ENCODE measurements at regions not wholly inside any gene's neighbourhood (a gene's known extent, or its start where the extent isn't known, plus 50 kb on each side); places are given as distances from the start of the nearest gene placed in this dataset.
"Not testable (repeated sequence)": the region's sequence is repeated elsewhere in the genome, so short reads cannot be mapped to it uniquely, and the experiment has no call there.

DNA sequence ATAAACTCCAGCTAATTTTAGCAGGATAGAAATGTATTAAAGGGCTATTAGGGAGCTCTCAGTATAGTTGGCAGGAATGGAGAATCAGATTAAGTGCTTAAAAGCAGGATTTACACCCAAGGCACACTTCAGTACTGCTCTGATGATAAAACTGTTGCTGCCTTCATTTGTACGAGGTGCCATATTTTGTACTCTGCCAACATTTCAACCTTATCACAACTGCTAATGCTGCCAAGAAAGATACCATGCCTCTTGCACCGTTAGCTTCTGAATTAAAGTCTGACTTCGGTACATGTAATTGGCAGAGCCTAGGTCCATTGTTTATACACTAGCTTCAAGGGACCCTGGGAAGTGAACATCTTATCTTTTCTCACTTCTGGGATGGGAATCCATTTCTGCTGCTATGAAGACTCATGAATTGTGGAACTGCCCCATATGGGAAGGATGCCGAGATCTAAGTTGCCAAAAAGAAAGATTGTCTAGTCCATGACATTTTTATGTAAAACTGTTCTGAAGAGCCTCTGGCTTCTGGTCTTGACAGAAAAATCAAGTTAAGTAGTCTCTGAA is 624.0 kb upstream of the IGFBP7 start:
- TF ChIP-seq, protein P1, sequence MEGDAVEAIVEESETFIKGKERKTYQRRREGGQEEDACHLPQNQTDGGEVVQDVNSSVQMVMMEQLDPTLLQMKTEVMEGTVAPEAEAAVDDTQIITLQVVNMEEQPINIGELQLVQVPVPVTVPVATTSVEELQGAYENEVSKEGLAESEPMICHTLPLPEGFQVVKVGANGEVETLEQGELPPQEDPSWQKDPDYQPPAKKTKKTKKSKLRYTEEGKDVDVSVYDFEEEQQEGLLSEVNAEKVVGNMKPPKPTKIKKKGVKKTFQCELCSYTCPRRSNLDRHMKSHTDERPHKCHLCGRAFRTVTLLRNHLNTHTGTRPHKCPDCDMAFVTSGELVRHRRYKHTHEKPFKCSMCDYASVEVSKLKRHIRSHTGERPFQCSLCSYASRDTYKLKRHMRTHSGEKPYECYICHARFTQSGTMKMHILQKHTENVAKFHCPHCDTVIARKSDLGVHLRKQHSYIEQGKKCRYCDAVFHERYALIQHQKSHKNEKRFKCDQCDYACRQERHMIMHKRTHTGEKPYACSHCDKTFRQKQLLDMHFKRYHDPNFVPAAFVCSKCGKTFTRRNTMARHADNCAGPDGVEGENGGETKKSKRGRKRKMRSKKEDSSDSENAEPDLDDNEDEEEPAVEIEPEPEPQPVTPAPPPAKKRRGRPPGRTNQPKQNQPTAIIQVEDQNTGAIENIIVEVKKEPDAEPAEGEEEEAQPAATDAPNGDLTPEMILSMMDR (IDR thresholded peaks at IDR 0.05; ENCODE audit: low read depth, low read length) = no peak
- no peak overlapping the region for H3K4me3 ChIP-seq (ENCODE audit: low read depth, low read length)

DNA sequence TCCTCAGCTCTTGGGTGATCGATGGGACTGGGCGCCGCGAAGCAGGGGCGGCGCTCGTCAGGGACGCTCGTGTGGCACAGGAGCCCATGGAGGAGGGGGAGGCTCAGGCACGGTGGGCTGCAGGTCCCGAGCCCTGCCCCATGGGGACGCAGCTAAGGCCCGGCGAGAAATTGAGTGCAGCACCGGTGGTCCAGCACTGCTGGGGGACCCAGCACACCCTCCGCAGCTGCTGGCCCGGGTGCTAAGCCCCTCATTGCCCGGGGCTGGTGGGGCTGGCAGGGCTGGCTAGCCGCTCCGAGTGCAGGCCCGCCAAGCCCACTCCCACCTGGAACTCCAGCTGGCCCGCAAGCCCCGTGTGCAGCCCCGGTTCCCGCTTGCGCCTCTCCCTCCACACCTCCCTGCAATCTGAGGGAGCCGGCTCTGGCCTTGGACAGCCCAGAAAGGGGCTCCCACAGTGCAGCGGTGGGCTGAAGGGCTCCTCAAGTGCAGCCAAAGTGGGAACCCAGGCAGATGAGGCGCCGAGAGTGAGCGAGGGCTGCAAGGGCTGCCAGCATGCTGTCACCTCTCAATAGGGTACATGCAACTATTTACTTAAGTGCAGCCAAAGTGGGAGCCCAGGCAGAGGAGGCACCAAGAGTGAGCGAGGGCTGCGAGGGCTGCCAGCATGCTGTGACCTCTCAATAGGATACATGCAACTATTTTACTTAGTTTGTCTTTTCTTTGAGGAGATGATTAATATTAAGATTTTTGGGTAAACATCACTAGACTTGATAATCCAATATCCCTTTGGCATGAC is 619.8 kb upstream of the IGFBP7 start:
- H3K4me3 ChIP-seq (ENCODE audit: low read depth, low read length) = not testable (repeated sequence)

DNA sequence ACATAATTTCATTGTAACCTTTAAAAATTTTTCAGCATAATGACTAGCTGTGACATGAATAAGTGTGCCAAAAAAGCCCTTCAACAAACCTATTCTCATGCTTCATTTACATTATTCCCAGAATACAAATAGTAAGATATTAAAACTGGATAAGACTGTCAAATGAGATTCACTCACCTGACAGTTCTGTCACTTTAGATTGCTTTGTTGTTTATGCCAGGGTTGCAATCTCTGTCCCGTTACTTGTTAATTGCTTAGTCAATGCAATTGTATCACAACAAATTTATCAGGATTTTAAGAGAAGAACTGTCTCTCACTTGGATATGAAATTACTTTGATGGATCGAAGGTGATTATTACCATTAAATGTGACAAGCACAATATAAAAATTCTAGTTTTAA is 616.0 kb upstream of the IGFBP7 start:
- TF ChIP-seq, protein P1 (IDR thresholded peaks at IDR 0.05; ENCODE audit: low read depth, low read length) = no peak
- H3K4me3 ChIP-seq (ENCODE audit: low read depth, low read length) = no peak overlapping the region

DNA sequence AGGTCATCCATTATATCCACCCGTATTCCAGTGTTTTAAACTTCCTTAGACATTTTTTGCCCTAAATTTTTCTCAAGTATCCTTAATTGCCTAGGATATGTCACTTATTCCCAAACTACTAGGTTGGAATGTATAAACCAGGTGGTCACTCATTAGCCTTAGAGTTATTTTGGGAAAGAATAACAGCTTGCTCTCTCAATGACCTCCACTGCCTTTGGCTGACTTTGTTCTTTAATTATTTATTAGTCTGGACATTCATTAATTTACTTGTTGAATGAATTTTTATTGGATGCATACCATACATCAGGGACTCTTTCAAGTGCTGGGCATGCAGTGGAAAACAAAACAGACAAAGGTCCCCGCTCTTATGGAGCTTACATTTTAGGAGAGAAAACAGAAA is 609.3 kb upstream of the IGFBP7 start:
- TF ChIP-seq, protein P1 (IDR thresholded peaks at IDR 0.05; ENCODE audit: low read depth, low read length) = no peak
- no peak overlapping the region for H3K4me3 ChIP-seq (ENCODE audit: low read depth, low read length)

DNA sequence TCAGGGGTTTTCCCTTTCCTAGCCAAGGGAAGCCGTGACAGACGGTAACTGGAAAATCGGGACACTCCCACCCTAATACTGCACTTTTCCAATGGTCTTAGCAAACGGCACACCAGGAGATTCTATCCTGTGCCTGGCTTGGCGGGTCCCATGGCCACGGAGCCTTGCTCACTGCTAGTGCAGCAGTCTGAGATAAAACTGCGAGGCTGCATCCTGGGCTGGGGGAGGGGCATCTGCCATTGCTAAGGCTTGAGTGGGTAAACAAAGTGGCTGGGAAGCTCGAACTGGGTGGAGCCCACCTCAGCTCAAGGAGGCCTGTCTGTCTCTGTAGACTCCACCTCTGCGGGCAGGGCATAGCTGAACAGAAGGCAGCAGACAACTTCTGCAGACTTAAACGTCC is 604.1 kb upstream of the IGFBP7 start:
- H3K4me3 ChIP-seq (ENCODE audit: low read depth, low read length) = not testable (repeated sequence)

DNA sequence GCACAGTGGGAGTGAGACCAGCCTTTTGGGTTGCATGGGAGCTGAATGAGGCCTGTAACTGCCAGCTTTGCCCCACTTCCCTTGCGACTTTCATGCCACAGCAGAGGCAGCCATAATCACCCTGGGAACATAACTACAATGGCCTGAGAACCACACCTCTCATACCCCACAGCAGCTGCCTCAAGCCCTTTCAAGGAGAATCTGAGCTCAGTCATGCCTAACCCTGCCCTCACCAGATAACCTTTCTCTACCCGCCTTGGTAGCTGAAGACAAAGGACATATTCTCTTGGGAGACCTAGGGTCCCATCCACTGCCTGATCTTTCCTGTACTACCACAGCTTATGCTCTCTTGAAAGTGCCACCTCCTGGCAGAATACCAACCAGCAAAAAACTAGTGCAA is 599.9 kb upstream of the IGFBP7 start:
- TF ChIP-seq, protein P1 (IDR thresholded peaks at IDR 0.05; ENCODE audit: low read depth, low read length) = no peak
- no peak overlapping the region for H3K4me3 ChIP-seq (ENCODE audit: low read depth, low read length)

DNA sequence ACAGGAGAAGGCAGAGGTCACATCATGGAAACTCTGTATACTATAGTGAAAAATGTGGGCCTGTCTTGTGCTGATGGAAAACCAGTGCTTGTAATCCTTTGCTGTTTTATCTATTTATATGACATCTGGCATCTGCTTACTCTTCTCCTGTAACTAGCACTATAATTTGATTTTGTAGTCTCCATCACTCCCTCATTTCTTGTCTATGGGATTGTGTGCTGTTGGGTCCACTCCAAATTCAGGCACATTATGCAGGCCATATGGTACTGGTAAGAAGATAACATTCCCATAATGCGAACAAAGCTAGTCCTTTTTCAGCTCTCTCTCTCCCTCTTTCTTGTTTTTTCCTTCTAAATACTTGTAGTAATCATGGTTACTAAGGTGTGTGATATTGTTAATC is 581.2 kb upstream of the IGFBP7 start:
- no peak overlapping the region for H3K4me3 ChIP-seq (ENCODE audit: low read depth, low read length)
- TF ChIP-seq, protein P1 (IDR thresholded peaks at IDR 0.05; ENCODE audit: low read depth, low read length) = no peak

DNA sequence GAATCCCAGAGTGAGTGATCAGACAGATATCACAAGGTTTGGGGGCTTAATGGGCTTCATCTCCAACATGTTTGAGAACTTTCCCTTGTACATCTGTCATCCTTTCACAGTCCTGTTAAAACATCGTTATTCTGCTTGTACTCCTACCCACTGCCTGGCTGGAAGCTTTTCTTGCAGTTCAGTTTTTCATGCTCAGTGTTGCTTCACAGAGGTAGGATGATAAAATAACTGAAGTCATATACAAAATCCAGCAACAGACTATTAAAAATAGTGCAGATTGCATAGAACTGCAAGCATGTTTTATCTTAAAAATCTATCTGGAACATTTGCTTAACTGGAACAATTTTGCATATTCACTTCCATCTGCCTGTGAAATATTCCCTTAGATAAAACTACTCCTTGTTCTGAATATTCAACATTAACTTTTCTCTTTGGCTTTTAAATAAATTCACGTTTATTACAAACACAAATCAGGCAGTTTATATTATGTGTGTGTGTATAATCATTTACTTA is 579.6 kb upstream of the IGFBP7 start:
- no peak overlapping the region for H3K4me3 ChIP-seq (ENCODE audit: low read depth, low read length)
- TF ChIP-seq, protein P1 (IDR thresholded peaks at IDR 0.05; ENCODE audit: low read depth, low read length) = no peak

Measured in WI38 (cell line).